RKO (cell line): ENCODE measurements at regions not wholly inside any gene's neighbourhood (a gene's known extent, or its start where the extent isn't known, plus 50 kb on each side); places are given as distances from the start of the nearest gene placed in this dataset.
A peak's percentile ranks its signal among the peaks of the same experiment; 100 is the strongest.
"Not testable (repeated sequence)": the region's sequence is repeated elsewhere in the genome, so short reads cannot be mapped to it uniquely, and the experiment has no call there.

Experiments used
- DNase-seq: peaks from one replicate; pipeline ENCODE4 v3.0.0-alpha.2; 2016; ENCODE audit warnings: low spot score

DNA sequence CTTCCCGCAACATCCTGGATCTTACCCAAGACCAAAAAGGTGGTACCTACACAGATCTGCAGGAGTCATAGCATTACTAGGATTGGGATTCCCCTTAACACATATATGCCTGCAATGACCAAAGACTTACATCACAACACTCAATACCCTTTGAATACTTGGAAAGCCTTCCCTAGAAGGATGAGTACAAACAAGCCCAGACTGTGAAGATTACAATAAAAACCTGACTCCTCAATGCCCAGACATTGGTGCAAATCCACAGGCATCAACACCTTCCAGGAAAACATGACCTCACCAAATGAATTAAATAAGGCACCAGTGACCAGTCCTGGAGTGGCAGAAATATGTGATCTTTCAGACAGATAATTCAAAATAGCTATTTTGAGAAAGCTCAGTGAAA is 326.8 kb downstream of the TBL1XR1 start:
- DNase-seq = no peak

DNA sequence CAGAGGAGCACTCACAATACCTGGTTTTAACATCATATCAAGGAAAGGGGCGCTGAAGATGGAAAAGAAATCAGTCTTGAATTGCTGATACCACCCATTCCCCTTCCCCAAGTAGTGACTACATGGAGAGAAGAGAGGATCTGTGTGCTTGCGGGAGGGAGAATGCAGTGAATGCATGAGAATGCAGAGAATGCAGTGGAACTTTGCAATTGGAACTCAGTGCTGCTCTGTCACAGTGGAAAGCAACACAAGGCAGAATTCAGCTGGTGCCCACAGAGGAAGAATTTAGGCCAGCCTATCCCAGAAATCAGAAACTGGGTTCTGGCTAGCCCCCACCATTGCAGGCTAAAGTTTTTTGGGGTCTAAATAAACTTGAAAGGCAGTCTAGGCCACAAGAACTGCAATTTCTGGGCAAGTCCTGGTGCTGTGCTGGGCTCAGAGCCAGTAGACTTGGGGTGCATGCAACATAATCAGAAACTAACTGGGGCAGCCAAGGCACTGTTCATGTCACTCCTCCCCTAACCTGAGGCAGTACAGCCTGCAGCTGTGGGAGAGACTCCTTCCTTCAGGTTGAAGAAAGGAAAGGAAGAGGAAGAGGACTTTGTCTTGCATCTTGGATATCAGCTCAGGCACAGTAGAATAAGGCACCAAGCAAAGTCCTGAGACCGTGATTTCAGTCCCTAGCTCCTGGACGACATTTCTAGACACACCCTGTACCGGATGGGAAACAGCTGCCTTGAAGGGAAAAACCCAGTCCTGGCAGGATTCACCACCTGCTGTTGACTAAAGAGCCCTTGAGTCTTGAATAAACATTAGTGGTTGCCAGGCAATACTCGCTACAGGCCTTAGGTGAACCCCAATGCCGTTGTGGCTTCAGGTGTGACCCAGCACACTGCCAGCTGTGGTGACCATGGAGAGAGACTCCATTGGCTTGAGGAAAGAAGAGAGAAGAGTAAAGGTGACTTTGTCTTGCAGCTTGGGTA is 329.3 kb downstream of the TBL1XR1 start:
- DNase-seq = no peak

DNA sequence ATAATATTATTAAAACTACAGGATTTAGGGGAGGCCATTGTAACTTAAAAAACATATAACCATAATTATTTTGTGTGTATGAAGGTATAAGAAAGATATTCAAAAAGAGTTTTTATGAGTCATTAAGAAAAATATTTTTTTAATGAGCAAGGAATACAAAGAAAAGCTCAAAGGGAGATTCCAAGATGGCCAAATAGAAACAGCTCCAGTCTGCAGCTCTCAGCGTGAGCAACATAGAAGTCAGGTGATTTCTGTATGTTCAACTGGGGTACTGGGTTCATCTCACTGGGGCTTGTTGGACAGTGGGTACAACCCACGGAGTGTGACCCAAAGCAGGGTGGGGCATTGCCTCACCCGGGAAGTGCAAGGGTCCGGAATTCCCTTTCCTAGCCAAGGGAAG is 336.1 kb downstream of the TBL1XR1 start:
- DNase-seq = no peak

DNA sequence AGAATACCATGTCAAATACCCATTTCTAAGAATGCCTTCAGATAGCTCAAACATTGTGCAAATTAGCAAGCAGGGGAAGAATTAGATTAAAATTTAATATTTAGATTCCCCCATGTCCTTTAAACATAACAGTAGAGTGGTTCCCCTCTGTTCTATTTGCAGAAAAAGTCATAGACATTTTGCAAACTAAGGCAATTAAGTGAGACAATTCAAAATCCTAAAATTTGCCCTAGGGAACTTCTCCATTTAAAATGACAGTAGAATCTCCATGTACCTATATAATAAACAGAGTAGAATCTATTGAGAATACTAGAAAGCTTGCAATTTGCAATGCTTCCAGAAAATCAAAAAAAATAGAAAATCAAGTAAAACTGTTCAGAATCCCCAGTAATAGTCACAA is 340.6 kb downstream of the TBL1XR1 start:
- no peak for DNase-seq

DNA sequence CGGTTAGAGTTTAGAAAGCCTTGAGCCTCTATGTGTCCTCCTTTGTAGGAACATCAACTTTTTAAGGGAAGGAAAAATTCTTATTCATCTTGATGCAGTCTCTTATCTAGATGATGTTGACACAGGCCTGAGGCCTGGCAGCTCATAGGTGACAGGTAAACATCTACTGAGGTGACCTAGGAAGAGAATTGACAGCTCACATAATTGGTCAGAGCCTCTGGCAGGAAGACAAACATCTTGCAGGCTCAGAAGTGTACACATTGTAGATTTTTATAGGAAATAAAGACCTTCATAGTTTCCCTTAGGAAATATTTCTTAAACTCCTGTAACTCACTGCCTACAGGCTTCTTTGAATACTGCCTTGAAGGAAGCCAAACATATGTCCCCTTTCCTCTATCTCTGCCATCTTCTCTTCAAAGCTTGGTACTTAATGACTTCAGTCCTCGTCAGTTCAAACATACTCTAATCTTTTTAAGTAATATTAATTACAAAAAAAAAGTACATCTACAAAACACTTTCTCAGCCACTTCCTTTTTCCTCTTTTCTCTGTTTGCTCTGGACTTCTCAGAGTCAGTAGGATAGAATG is 341.3 kb downstream of the TBL1XR1 start:
- DNase-seq = no peak

DNA sequence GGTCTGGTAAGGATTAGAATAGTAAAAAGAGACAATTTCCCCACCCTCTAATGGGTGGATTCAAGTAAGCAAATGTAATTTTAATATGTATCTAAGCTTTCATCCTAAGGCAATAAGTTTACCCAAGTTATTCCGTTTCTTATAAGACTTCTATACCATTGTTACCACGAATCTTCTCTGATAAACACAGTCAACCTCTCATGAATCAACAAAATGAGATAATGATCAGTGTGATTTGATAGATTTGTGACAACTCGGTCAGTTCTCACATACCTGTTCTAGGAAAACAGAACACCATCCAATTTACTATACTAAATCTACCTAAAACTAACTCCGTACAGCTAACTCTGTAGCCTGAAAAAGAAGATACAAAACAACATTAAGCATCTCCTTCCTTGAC is 342.1 kb downstream of the TBL1XR1 start:
- DNase-seq = no peak

DNA sequence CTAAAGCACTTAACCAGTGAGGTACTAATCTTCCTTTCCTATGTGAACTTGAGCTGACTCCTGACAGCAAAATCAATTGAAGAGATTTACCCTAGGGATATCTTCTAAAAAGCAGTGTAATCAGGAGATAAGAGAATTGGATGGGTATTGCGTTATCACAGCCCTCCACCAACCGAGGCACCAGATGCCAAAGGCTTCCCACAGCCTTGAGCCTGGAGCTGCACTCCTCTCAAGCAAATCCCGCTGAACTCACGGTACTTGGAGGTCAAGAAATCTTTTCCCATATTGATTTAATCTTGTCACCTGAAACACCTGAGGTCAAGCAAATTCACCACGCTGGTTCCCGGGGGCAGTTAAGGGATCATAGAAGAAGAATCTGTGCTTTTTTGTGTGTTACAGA is 346.8 kb downstream of the TBL1XR1 start:
- no peak for DNase-seq

DNA sequence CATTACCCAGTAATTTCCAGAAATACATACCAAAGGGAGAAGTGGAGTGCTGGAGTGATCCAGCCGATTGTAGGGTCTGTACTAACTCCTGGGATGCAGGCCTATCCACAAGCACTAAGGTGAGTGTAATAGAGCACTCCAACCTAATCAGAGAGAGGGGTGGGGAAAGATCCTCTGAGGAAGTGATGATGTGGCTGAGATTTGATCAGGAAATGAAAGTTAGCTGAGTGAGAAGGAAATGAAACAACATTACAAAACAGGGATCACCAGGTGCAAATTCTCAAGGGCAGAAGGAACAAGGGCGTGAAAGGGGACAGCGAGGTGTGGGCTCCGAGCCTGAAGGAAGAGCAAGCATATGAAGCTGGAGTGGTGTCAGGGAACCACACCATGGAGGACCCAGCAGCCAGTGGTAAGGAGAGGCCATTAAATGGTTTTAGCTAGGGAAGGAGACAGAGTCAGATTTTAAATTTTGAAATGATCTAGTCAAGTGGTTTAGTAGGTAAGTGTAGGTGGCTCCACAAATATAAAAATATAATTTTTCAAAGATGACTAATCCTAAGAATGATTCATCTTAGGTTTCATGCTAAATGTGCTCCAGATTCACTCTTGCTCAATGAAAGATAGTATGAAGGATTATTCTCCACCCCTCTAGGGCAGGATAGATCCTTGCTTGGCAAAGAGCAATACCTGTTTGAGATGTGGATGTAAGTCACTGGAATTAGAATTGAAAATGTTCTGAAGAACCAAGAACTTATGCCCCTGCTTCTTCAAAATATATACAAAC is 348.7 kb downstream of the TBL1XR1 start:
- DNase-seq = no peak

DNA sequence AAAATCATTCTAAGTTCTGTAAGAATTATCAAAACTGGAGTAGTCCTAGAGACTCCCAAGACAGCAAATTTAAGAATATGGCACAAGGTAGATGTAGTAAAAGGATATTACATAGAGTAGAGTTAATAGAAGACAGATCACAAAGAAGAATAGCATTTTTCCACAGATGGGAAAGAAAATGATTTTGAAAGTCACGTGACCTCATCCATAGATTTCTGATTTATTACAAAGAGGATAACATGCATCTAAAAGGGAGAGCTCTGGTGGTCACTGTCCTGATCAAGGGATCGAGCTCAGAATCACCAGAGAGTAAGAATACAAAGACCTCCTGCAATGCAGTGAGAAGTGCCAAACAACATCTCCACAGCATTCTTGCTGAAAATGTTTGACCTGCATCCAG is 354.4 kb downstream of the TBL1XR1 start:
- DNase-seq = no peak

DNA sequence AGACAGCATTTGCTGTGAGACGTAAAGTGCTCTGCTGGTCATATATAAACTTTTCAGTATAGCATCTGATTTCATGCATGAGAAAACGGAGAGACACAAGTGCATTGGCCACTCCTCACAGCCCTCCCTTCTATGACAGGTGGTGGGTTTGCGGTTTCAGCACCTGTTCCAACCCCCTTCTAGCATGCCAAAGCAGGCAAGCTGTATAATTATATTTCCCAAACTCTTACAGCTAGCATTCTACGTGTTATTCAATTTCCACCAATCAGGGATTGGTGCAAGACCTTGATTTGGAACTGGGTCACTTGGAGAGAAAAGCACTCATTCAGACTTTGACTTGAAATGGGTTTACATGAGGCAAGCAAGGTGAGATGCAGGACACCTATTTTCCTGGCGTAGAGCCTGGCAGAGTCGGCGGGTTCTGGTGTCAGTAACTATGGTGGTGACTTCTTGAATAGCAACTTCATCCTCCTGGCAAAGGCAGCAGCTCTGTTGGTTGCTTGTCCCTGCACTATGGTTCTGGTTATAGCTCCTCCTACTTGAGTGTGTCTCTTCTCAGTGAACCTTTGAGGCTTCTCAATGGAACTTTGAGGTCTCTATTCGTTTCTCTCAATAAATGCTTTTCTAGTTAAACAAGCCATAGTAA is 356.5 kb downstream of the TBL1XR1 start:
- DNase-seq = no peak

DNA sequence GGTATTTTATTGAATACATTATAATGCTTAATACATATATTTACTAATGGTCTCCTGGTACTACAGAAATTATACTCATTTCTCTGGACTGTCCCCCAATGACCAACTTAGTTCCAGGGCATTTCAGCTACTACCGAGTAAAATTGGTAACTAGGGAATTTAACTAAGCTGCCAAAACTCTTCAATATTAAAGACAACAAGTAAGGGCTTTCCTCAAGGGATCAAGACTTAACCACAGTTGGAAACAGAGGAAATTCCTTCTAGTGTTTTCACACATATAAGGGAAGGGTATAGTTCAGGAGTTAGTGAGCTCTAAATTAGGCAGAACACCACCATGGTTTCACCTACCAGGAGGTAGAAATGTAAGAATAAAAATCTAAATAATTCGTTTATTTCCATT is 357.4 kb downstream of the TBL1XR1 start:
- no peak for DNase-seq

DNA sequence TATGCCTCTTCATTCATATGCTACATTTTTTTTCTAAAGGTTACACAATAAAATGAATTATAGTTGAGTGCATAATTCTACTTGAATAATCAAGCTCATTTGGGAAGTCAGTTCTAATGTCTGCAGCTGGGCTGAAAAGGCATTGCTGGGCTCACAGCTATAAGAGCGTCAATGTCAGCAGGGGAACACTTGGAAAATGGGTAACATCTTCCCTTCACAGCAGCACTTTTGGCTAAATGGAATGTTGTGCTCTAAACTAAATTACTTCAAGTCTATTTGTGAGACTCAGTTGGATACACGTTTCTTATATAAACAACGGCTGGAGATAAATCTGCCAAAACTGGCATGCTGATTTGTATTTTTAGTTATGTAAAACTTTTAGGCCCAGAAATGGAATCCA is 357.8 kb downstream of the TBL1XR1 start:
- DNase-seq = no peak

DNA sequence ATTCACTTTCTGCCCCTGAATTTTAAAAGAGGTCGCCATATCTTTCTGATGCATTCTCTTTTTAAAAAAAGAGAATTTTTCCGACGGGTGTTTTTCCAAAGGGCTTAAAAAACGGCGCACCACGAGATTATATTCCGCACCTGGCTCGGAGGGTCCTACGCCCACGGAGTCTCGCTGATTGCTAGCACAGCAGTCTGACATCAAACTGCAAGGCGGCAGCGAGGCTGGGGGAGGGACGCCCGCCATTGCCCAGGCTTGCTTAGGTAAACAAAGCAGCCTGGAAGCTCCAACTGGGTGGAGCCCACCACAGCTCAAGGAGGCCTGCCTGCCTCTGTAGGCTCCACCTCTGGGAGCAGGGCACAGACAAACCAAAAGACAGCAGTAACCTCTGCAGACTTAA is 370.0 kb downstream of the TBL1XR1 start:
- not testable (repeated sequence) for DNase-seq

DNA sequence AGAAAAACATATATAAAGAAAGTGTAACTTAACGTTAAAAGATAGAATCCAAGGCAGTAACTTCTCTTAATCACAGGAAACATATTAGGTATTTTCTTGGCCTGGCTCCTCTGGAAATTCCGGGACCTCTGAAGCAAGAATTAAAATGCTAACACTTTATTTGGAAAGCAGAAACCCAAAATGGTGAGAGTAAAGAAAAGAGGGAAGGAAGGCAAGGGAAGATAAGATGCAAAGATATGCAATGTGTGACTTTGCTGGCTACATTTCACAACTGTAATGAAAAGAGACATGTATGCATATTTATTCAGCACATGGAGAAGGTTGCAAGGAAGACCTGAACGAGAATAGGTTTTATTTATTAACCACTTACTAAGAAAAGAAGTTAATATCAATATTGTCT is 372.5 kb downstream of the TBL1XR1 start:
- no peak for DNase-seq

DNA sequence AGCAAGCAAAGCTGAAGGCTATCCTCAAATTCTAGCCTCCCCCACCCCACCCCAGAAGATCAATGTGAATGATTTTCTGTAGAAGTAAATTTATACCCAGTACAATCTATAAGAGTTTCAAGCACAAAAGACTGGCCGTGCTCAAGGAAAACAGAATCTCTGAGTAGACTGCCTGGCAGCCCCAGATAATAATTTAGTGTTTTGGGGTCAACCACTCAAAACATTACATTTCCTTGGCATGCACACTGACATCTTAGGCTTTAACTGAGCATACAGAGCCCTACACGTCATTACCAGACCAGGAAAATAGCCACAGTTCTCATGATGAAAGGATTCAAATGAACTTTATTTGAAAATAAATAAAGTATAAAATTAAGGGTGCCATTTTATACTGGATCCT is 376.5 kb downstream of the TBL1XR1 start:
- DNase-seq = no peak

DNA sequence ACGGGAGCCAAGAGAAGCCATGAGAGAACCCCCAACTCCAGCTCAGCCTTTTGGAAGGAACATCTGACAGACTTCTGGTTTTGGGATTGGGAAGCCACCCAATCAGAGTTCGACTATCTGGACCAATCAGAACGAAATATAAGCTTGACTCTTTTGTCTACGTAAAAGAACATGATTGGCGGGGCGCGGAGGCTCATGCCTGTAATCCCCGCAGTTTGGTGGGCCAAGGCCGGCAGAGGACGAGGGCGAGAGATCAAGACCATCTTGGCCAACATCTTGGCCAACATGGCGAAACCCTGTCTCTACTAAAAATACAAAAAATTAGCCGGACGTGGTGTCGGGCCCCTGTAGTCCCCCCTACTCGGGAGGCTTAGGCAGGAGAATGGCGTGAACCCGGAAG is 380.3 kb downstream of the TBL1XR1 start:
- no peak for DNase-seq

DNA sequence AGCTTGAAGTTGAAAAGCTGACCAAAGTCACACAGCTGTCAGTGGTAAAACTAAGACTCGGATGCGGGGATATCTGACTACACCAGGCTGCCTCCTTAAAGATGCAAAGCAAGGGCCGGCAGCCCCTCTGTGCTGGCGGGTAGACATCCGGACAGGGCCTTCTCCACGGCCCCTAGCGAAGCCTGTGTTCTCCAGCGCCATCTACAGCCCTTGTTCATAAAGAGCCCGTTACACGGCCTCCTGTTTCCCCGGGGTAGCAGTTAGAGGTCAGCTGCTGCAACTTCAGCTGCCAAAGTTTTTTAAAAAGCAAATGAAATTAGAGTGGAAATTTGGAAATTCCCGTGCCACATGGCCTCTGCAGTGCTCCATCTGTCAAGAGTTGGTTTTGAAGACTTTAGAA is 383.0 kb downstream of the TBL1XR1 start:
- peak; percentile 65 for DNase-seq

DNA sequence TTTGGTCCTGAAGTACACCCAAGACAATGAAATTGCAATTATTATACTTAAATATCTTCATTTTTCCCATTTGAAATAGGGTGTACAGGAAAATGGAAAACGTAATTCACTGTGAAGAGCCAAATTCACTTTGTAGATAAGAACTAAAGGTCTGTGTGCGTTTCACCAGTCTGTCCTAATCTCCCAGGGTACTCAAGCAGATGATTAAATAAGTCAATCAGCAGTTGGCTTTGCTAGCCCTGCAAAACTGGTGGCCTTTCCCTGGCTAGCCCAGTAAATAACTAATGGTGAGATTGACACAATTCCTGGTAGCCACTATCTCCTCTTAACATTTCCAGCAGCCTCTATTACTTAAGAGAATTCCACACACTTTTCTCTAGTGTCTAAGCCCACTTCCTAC is 389.3 kb downstream of the TBL1XR1 start:
- DNase-seq = no peak

DNA sequence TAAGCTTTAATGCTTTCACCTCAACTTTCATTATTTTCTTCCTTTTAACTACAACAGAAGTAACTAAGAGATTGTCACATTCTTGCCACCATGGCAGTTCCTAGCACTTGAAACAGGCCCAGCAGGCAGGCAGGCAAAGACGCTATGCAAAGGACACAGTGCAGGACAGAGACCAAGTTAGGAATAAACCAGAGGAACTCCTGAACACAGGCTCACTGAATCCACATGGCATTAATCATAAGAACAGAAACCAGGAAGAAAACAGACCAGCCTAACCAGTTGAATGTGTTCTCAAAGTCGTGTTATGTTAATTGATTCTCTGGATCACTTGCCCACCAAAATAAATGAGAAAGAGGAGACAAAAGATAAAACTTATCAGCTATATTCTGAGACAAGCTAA is 397.6 kb downstream of the TBL1XR1 start:
- no peak for DNase-seq

DNA sequence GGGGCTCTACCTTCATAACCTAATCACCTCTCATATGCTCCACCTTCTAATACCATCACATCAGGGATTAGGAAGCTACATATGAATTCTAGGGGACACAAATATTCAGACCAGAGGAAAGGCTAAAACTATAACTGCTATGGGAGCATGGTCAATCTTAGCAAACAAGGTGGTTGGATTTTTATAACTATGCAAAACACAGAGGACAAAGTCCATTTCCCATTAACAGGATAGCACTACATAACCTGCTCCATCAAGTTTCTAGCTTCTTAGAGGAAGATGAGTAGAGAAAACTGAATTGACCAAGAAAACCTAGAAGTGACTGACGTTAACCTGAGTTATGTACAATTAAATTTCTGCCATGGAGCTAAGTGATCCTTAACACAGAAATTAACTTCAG is 398.6 kb downstream of the TBL1XR1 start:
- no peak for DNase-seq

DNA sequence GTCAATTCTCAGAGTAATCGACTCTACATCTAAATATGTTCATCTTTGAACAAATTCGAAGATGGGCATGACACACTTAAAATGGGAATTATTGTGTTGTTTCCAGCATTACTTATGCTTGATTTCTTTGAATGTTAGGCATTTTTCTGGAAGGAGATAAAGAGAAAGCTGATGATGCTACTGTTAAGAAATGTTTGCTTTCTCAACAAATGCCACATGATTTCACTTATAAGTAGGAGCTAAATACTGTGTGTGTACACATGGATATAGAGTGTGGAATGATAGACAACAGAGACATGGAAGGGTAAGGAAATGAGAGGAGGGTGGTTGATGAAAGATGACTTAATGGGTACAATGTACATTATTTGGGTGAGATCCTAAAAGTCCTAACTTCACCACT is 400.9 kb downstream of the TBL1XR1 start:
- DNase-seq = no peak

DNA sequence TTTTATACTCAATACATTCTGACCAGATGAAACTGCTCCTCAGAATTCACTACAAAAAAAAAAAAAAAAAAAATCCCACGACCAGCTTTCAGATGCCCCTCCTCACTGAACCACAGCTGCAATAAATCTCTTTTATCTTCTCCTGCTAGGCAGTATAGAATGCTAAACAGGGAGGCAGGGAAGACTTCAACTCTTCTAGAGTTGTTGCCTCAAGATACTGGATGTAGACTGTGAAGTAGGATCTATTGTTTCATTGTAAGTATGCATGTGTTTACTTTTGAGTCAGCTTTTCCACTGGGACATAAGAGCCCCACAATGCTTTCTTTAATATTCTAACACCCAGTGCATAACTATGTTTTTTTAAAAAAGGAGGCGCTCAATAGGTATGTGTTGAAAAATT is 401.4 kb downstream of the TBL1XR1 start:
- DNase-seq = no peak
